ENCODE measurements at regions not wholly inside any gene's neighbourhood (a gene's known extent, or its start where the extent isn't known, plus 50 kb on each side); places are given as distances from the start of the nearest gene placed in this dataset.
"Not testable (repeated sequence)": the region's sequence is repeated elsewhere in the genome, so short reads cannot be mapped to it uniquely, and the experiment has no call there.

- in situ Hi-C loops (cut with HindIII; ENCODE audit: low pct_unique_long_range_greater_than_20kb, low sequenced_read_pairs); DNase-seq (ENCODE audit: low read depth): not testable (repeated sequence)
Measured at GRCh38 chr9:15055284-15055683, 145.1 kb upstream of the FREM1 start.

GRCh38 chr9:15048772-15049171 lies 138.5 kb upstream of the FREM1 start:
- in situ Hi-C loops (cut with HindIII; ENCODE audit: low pct_unique_long_range_greater_than_20kb, low sequenced_read_pairs), result no loop called here

GRCh38 chr9:15047028-15047551 lies 136.9 kb upstream of the FREM1 start:
- in situ Hi-C loops (cut with HindIII; ENCODE audit: low pct_unique_long_range_greater_than_20kb, low sequenced_read_pairs), result no loop called here
- DNase-seq (ENCODE audit: low read depth), result no peak

More at GRCh38 chr9:15048772-15049171, 138.5 kb upstream of the FREM1 start:
- DNase-seq (ENCODE audit: low read depth), result no peak

GRCh38 chr9:15033316-15033715 lies 123.1 kb upstream of the FREM1 start:
- no peak for DNase-seq (ENCODE audit: low read depth)
- in situ Hi-C loops (cut with HindIII; ENCODE audit: low pct_unique_long_range_greater_than_20kb, low sequenced_read_pairs), result no loop called here

GRCh38 chr9:15032860-15033259 lies 122.6 kb upstream of the FREM1 start:
- no peak for DNase-seq (ENCODE audit: low read depth)
- in situ Hi-C loops (cut with HindIII; ENCODE audit: low pct_unique_long_range_greater_than_20kb, low sequenced_read_pairs), result no loop called here

- in situ Hi-C loops (cut with HindIII; ENCODE audit: low pct_unique_long_range_greater_than_20kb, low sequenced_read_pairs), result no loop called here
- no peak for DNase-seq (ENCODE audit: low read depth)
Measured at GRCh38 chr9:15021146-15021545, 110.9 kb upstream of the FREM1 start.

GRCh38 chr9:15018096-15018637 lies 107.9 kb upstream of the FREM1 start:
- in situ Hi-C loops (cut with HindIII; ENCODE audit: low pct_unique_long_range_greater_than_20kb, low sequenced_read_pairs), result no loop called here
- DNase-seq (ENCODE audit: low read depth), result no peak

GRCh38 chr9:15010581-15010980 lies 100.4 kb upstream of the FREM1 start:
- in situ Hi-C loops (cut with HindIII; ENCODE audit: low pct_unique_long_range_greater_than_20kb, low sequenced_read_pairs), result no loop called here
- no peak for DNase-seq (ENCODE audit: low read depth)

- in situ Hi-C loops (cut with HindIII; ENCODE audit: low pct_unique_long_range_greater_than_20kb, low sequenced_read_pairs), result no loop called here
- no peak for DNase-seq (ENCODE audit: low read depth)
Measured at GRCh38 chr9:15007698-15008097, 97.5 kb upstream of the FREM1 start.

- no peak for DNase-seq (ENCODE audit: low read depth)
- in situ Hi-C loops (cut with HindIII; ENCODE audit: low pct_unique_long_range_greater_than_20kb, low sequenced_read_pairs), result no loop called here
Measured at GRCh38 chr9:14994738-14995137, 84.5 kb upstream of the FREM1 start.

- in situ Hi-C loops (cut with HindIII; ENCODE audit: low pct_unique_long_range_greater_than_20kb, low sequenced_read_pairs), result no loop called here
- DNase-seq (ENCODE audit: low read depth), result no peak
Measured at GRCh38 chr9:14993901-14994554, 83.8 kb upstream of the FREM1 start.

- DNase-seq (ENCODE audit: low read depth), result peak; percentile 84
- in situ Hi-C loops (cut with HindIII; ENCODE audit: low pct_unique_long_range_greater_than_20kb, low sequenced_read_pairs), result no loop called here
Measured at GRCh38 chr9:14993061-14993800, 83.0 kb upstream of the FREM1 start.

- in situ Hi-C loops (cut with HindIII; ENCODE audit: low pct_unique_long_range_greater_than_20kb, low sequenced_read_pairs), result no loop called here
- DNase-seq (ENCODE audit: low read depth), result no peak
Measured at GRCh38 chr9:14992516-14992915, 82.3 kb upstream of the FREM1 start.

GRCh38 chr9:14992081-14992480 lies 81.9 kb upstream of the FREM1 start:
- peak; percentile 45 for DNase-seq (ENCODE audit: low read depth)
- in situ Hi-C loops (cut with HindIII; ENCODE audit: low pct_unique_long_range_greater_than_20kb, low sequenced_read_pairs), result no loop called here

GRCh38 chr9:14990647-14991046 lies 80.4 kb upstream of the FREM1 start:
- in situ Hi-C loops (cut with HindIII; ENCODE audit: low pct_unique_long_range_greater_than_20kb, low sequenced_read_pairs); DNase-seq (ENCODE audit: low read depth): not testable (repeated sequence)

- in situ Hi-C loops (cut with HindIII; ENCODE audit: low pct_unique_long_range_greater_than_20kb, low sequenced_read_pairs), result no loop called here
- DNase-seq (ENCODE audit: low read depth), result peak; percentile 11
Measured at GRCh38 chr9:14989811-14990210, 79.6 kb upstream of the FREM1 start.

- DNase-seq (ENCODE audit: low read depth); in situ Hi-C loops (cut with HindIII; ENCODE audit: low pct_unique_long_range_greater_than_20kb, low sequenced_read_pairs): not testable (repeated sequence)
Measured at GRCh38 chr9:14989336-14989735, 79.1 kb upstream of the FREM1 start.

- DNase-seq (ENCODE audit: low read depth), result no peak
- in situ Hi-C loops (cut with HindIII; ENCODE audit: low pct_unique_long_range_greater_than_20kb, low sequenced_read_pairs), result no loop called here
Measured at GRCh38 chr9:14987858-14988257, 77.6 kb upstream of the FREM1 start.

- no peak for DNase-seq (ENCODE audit: low read depth)
- in situ Hi-C loops (cut with HindIII; ENCODE audit: low pct_unique_long_range_greater_than_20kb, low sequenced_read_pairs), result no loop called here
Measured at GRCh38 chr9:14985419-14985818, 75.2 kb upstream of the FREM1 start.
